HepG2 (cell line): ENCODE measurements at regions not wholly inside any gene's neighbourhood (a gene's known extent, or its start where the extent isn't known, plus 50 kb on each side); places are given as distances from the start of the nearest gene placed in this dataset.

Experiments used
- GTF2F1 ChIP-seq: fragments of 150-350 bp; IDR thresholded peaks from 2 replicates; pipeline ENCODE4 v1.6.1; 2014; ENCODE audit warnings: low read length
- ISX ChIP-seq: sonication (generic); formaldehyde crosslinking; conservative IDR thresholded peaks from 2 replicates; pipeline ENCODE4 v1.5.0; 2020; ENCODE audit warnings: missing genetic modification reagents
- JARID2 ChIP-seq: sonication (generic); formaldehyde crosslinking; IDR thresholded peaks from 2 replicates; pipeline ENCODE4 v1.8.1; 2023; ENCODE audit warnings: missing genetic modification reagents, inconsistent platforms; ENCODE audit not compliant: insufficient replicate concordance
- SKI ChIP-seq: fragments of 450-650 bp; IDR thresholded peaks from one replicate; pipeline ENCODE4 v1.6.1; 2018; ENCODE audit warnings: mild to moderate bottlenecking; ENCODE audit not compliant: partially characterized antibody
- TBX2 ChIP-seq: sonication (generic); formaldehyde crosslinking; IDR thresholded peaks from 2 replicates; pipeline ENCODE4 v1.5.0; 2020; ENCODE audit warnings: missing genetic modification reagents, mild to moderate bottlenecking, borderline replicate concordance
- USF2 ChIP-seq, 2 experiments: sonication (generic) in 1 of 2; formaldehyde crosslinking in 1 of 2; IDR thresholded peaks; 2 replicates each; pipeline versions ENCODE4 v1.5.1 to v1.6.1; 2011 to 2020; ENCODE audit warnings: borderline replicate concordance in 1 of 2, low read depth in 1 of 2, low read length in 1 of 2, mild to moderate bottlenecking in 1 of 2, missing genetic modification reagents in 1 of 2, moderate library complexity in 1 of 2
- ZNF142 ChIP-seq: sonication (generic); formaldehyde crosslinking; IDR thresholded peaks from 2 replicates; pipeline ENCODE4 v1.4.0; 2020; ENCODE audit warnings: missing genetic modification reagents
- ZNF577 ChIP-seq: sonication (generic); formaldehyde crosslinking; IDR thresholded peaks from 2 replicates; pipeline ENCODE4 v1.4.0; 2020; ENCODE audit warnings: mild to moderate bottlenecking, low read depth, missing genetic modification reagents, borderline replicate concordance
- ZNF605 ChIP-seq: sonication (generic); formaldehyde crosslinking; IDR thresholded peaks from 2 replicates; pipeline ENCODE4 v1.8.0; 2022; ENCODE audit warnings: mild to moderate bottlenecking, missing genetic modification reagents
- TF ChIP-seq, protein P1 (sequence below): sonication (generic); formaldehyde crosslinking; IDR thresholded peaks from 2 replicates; pipeline ENCODE4 v1.8.1; 2023; ENCODE audit warnings: mild to moderate bottlenecking, missing genetic modification reagents
- TF ChIP-seq, protein P2 (sequence below): IDR thresholded peaks from 2 replicates; pipeline ENCODE4 v1.6.1; 2016; ENCODE audit warnings: missing compliant biosample characterization, missing genetic modification reagents, borderline replicate concordance

DNA sequence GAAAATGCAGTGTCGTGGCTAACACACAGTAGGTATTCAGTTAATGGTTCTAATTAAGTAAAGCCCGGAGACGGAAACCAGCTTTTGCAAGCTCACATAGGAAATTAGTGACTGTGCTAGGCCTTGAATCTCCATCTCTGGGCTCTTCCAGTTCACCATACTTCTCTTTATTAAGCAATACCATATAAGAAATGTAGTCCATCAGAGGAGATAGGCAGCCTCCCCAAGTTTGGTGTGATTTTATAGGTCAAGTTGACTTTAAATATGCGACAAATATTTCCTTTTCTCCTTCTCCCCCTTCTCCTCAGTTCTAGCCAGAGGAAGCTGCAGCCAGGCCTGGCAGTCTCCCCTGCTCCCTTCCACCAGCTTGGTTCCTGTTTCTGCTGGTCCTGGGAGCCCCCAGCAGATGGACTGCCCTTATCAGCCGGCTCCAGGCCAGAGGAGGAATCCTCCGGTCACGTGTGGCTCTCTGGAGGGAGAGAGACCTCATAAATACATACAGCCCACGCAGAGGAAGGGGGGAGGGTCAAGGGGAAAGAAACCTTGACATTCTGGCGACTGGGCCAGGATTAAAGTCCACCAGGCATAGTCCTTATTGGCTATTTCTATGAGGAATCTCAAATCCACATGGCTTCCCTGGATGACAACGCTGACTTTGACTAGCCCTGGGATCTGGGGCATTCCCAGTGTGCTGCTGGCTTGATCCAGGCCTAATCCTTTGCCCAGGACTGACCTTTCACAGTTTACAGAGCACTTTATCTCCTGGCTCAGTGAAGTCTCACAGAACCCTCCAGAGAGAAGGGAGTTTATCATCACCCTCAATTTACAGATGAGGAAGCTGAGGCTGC, 115.1 kb upstream of the JUN start (continued):
- TF ChIP-seq USF2 (IDR thresholded peaks at IDR 0.05; ENCODE audit: low read depth, low read length) (peak; percentile 91), USF2 (CRISPR knock-in tag; IDR thresholded peaks at IDR 0.05; ENCODE audit: borderline replicate concordance) (peak; percentile 96; the same call in 1 of the 2 replicates), ZNF142 (CRISPR knock-in tag) (no peak), TBX2 (peak; percentile 75; the same call in 1 of the 2 replicates), ISX (no peak), SKI (peak; percentile 95), JARID2 (CRISPR knock-in tag) (no peak), ZNF605 (CRISPR knock-in tag) (peak; percentile 63), ZNF577 (CRISPR knock-in tag) (no peak), GTF2F1 (no peak)
- TF ChIP-seq, protein P1, sequence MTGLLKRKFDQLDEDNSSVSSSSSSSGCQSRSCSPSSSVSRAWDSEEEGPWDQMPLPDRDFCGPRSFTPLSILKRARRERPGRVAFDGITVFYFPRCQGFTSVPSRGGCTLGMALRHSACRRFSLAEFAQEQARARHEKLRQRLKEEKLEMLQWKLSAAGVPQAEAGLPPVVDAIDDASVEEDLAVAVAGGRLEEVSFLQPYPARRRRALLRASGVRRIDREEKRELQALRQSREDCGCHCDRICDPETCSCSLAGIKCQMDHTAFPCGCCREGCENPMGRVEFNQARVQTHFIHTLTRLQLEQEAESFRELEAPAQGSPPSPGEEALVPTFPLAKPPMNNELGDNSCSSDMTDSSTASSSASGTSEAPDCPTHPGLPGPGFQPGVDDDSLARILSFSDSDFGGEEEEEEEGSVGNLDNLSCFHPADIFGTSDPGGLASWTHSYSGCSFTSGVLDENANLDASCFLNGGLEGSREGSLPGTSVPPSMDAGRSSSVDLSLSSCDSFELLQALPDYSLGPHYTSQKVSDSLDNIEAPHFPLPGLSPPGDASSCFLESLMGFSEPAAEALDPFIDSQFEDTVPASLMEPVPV (CRISPR knock-in tag): no peak
- TF ChIP-seq, protein P2, sequence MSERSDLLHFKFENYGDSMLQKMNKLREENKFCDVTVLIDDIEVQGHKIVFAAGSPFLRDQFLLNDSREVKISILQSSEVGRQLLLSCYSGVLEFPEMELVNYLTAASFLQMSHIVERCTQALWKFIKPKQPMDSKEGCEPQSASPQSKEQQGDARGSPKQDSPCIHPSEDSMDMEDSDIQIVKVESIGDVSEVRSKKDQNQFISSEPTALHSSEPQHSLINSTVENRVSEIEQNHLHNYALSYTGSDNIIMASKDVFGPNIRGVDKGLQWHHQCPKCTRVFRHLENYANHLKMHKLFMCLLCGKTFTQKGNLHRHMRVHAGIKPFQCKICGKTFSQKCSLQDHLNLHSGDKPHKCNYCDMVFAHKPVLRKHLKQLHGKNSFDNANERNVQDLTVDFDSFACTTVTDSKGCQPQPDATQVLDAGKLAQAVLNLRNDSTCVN (CRISPR knock-in tag): peak; percentile 73; the same call in 1 of the 2 replicates
